K562 (cell line): ENCODE measurements at regions not wholly inside any gene's neighbourhood (a gene's known extent, or its start where the extent isn't known, plus 50 kb on each side); places are given as distances from the start of the nearest gene placed in this dataset.

Source experiments
- ATAC-seq: fragments of 200-7000 bp; cut with Tn5 transposase; 3 replicates; pipeline ENCODE4 v1.9.1; 2020; ENCODE audit warnings: moderate library complexity
- BruUV-seq: library from RNA; stranded (reverse); fragments of 400-500 nt; replicated peaks from 2 replicates; lab custom pipeline; 2021; lab: Mats Ljungman, UMichigan
- CTCF ChIA-PET: fragments of 300-600 bp; formaldehyde crosslinking; extraction: SDS; loops from one replicate; lab custom pipeline; 2021; ENCODE audit warnings: low intra/inter-chr PET ratio; lab: Yijun Ruan, JAX
- POLR2A ChIA-PET: fragments of 300-600, 350-650 bp; sonication (Branson Sonifier 250); formaldehyde crosslinking; extraction: SDS; loops from one replicate; lab custom pipeline; 2021; ENCODE audit warnings: antibody characterized with exemption, inconsistent platforms; lab: Yijun Ruan, JAX
- DNase-seq, 4 experiments: peaks; one replicate each; pipeline versions ENCODE4 v3.0.0 to v3.0.0-alpha.2; 2011 to 2018; ENCODE audit warnings: low spot score in 3 of 4, mixed read lengths in 3 of 4; ENCODE audit errors: extremely low read depth in 1 of 4
- FAIRE-seq: peaks from 2 replicates; lab custom pipeline; 2011; peaks lifted over from hg19 to GRCh38; lab: Jason Lieb, UNC
- H2AFZ ChIP-seq: 2 replicates; pipeline ENCODE4 v1.6.0; 2011; ENCODE audit warnings: low read depth, low read length, control low read depth, inconsistent platforms
- H3K27ac ChIP-seq: fragments of 200-600 bp; 3 replicates; pipeline ENCODE4 v1.8.0; 2011; ENCODE audit warnings: low read depth, mild to moderate bottlenecking, control low read depth, inconsistent platforms, low read length, moderate library complexity, mixed read lengths; ENCODE audit errors: extremely low read depth
- H3K27me3 ChIP-seq, 2 experiments: fragments of 300-600 bp in 1 of 2; 2 replicates in 1 of 2; 3 replicates in 1 of 2; pipeline versions ENCODE4 v1.6.0 to v1.8.0; 2011; ENCODE audit warnings: inconsistent platforms in 2 of 2, low read length in 2 of 2, mild to moderate bottlenecking in 1 of 2, mixed read lengths in 1 of 2, moderate library complexity in 1 of 2; ENCODE audit not compliant: control insufficient read depth in 2 of 2, insufficient read depth in 2 of 2
- H3K36me3 ChIP-seq: fragments of 300-600 bp; 3 replicates; pipeline ENCODE4 v1.8.0; 2011; ENCODE audit warnings: mild to moderate bottlenecking, low read length, inconsistent platforms; ENCODE audit not compliant: control insufficient read depth, insufficient read depth
- H3K4me1 ChIP-seq, 2 experiments: fragments of 200-600 bp in 1 of 2; replicated peaks in 1 of 2; 2 replicates in 1 of 2; 3 replicates in 1 of 2; pipeline versions ENCODE4 v1.5.1 to v1.8.0; 2011; ENCODE audit warnings: inconsistent platforms in 2 of 2, low read length in 2 of 2, mild to moderate bottlenecking in 1 of 2, mixed read lengths in 1 of 2, moderate library complexity in 1 of 2; ENCODE audit not compliant: control insufficient read depth in 2 of 2, insufficient read depth in 2 of 2
- H3K4me2 ChIP-seq: 2 replicates; pipeline ENCODE4 v1.6.1; 2011; ENCODE audit warnings: low read length, control low read depth, inconsistent platforms, mixed read lengths; ENCODE audit not compliant: insufficient read depth
- H3K4me3 ChIP-seq: fragments of 200-600 bp; sonication (generic), shearing (Covaris generic); 2 replicates; pipeline ENCODE4 v1.5.1; 2016; ENCODE audit warnings: control low read depth, inconsistent platforms
- H3K79me2 ChIP-seq: fragments of 200-600 bp; 3 replicates; pipeline ENCODE4 v1.8.0; 2011; ENCODE audit warnings: low read length, inconsistent platforms; ENCODE audit not compliant: control insufficient read depth, insufficient read depth
- H3K9ac ChIP-seq, 2 experiments: 2 replicates each; pipeline versions ENCODE4 v1.6.0 to v1.6.1; 2011; ENCODE audit warnings: low read depth in 2 of 2, low read length in 2 of 2, control low read depth in 1 of 2, inconsistent platforms in 1 of 2, mild to moderate bottlenecking in 1 of 2, mixed read lengths in 1 of 2; ENCODE audit not compliant: insufficient read depth in 1 of 2
- H3K9me1 ChIP-seq: one replicate; pipeline ENCODE4 v1.6.0; 2011; ENCODE audit warnings: inconsistent platforms, mild to moderate bottlenecking, low read length, moderate library complexity; ENCODE audit not compliant: control insufficient read depth, insufficient read depth
- H3K9me3 ChIP-seq: replicated peaks from 2 replicates; pipeline ENCODE4 v1.5.1; 2011; ENCODE audit warnings: low read depth, low read length, inconsistent platforms; ENCODE audit not compliant: control insufficient read depth, insufficient read depth
- H4K20me1 ChIP-seq: replicated peaks from 2 replicates; pipeline ENCODE4 v1.6.1; 2011; ENCODE audit warnings: low read length, inconsistent platforms, mixed read lengths; ENCODE audit not compliant: control insufficient read depth, insufficient read depth
- AFF4 ChIP-seq: sonication (generic); formaldehyde crosslinking; IDR thresholded peaks from 2 replicates; pipeline ENCODE4 v1.8.0; 2023; ENCODE audit warnings: mild to moderate bottlenecking, missing genetic modification reagents
- ARID1B ChIP-seq: fragments of 450-650 bp; IDR thresholded peaks from 2 replicates; pipeline ENCODE4 v1.6.1; 2016; ENCODE audit warnings: antibody characterized with exemption, mild to moderate bottlenecking, inconsistent platforms
- CBFA2T2 ChIP-seq: fragments of 450-650 bp; conservative IDR thresholded peaks from 2 replicates; pipeline ENCODE4 v1.6.1; 2017; ENCODE audit warnings: mild to moderate bottlenecking
- CBX2 ChIP-seq: fragments of 200-600 bp; sonication (generic); IDR thresholded peaks from one replicate; pipeline ENCODE4 v1.6.1; 2012; ENCODE audit warnings: mild to moderate bottlenecking, low read length, inconsistent platforms; ENCODE audit not compliant: insufficient read depth, poor library complexity, severe bottlenecking
- DLX4 ChIP-seq: fragments of 250-450 bp; sonication (Bioruptor Pico); IDR thresholded peaks from 2 replicates; pipeline ENCODE4 v1.6.1; 2021; ENCODE audit warnings: mild to moderate bottlenecking
- ETV6 ChIP-seq, 3 experiments: fragments of 150-350 bp in 1 of 3; sonication (generic) in 1 of 3; formaldehyde crosslinking in 1 of 3; IDR thresholded peaks; 2 replicates each; pipeline versions ENCODE4 v1.6.1 to v1.8.0; 2014 to 2022; ENCODE audit warnings: borderline replicate concordance in 2 of 3, low read depth in 2 of 3, antibody characterized with exemption in 1 of 3, low read length in 1 of 3, mild to moderate bottlenecking in 1 of 3, missing genetic modification reagents in 1 of 3
- HDAC1 ChIP-seq, 2 experiments: fragments of 450-650 bp; IDR thresholded peaks; 2 replicates each; pipeline ENCODE4 v1.6.1; 2016 to 2017; ENCODE audit warnings: inconsistent platforms in 1 of 2, mild to moderate bottlenecking in 1 of 2, moderate library complexity in 1 of 2
- KHSRP ChIP-seq: fragments of 450-650 bp; IDR thresholded peaks from 2 replicates; pipeline ENCODE4 v1.6.1; 2017
- NFE2 ChIP-seq: IDR thresholded peaks from 2 replicates; pipeline ENCODE4 v1.6.1; 2014; ENCODE audit warnings: antibody characterized with exemption, low read depth
- NFIC ChIP-seq: fragments of 450-650 bp; IDR thresholded peaks from 2 replicates; pipeline ENCODE4 v1.6.1; 2017; ENCODE audit warnings: mild to moderate bottlenecking, inconsistent platforms
- POLR2B ChIP-seq: fragments of 450-650 bp; IDR thresholded peaks from 2 replicates; pipeline ENCODE4 v1.6.1; 2018; ENCODE audit warnings: low read depth; ENCODE audit not compliant: partially characterized antibody
- RBM17 ChIP-seq: fragments of 200-400 bp; formaldehyde crosslinking; IDR thresholded peaks from 2 replicates; pipeline ENCODE4 v1.6.1; 2017; ENCODE audit warnings: low read depth, mild to moderate bottlenecking, low read length, borderline replicate concordance
- RFX7 ChIP-seq: fragments of 250-450 bp; sonication (Bioruptor Pico); IDR thresholded peaks from 2 replicates; pipeline ENCODE4 v1.5.1; 2021; ENCODE audit warnings: mild to moderate bottlenecking
- TCFL5 ChIP-seq: fragments of 250-450 bp; sonication (Bioruptor Pico); conservative IDR thresholded peaks from 2 replicates; pipeline ENCODE4 v1.6.1; 2021; ENCODE audit warnings: mild to moderate bottlenecking, moderate library complexity, matching md5 sums
- U2AF1 ChIP-seq: fragments of 200-400 bp; formaldehyde crosslinking; optimal IDR thresholded peaks from 2 replicates; pipeline ENCODE3; 2017; ENCODE audit warnings: mild to moderate bottlenecking, low read depth, low read length, moderate library complexity
- ZBTB12 ChIP-seq: fragments of 250-450 bp; sonication (Bioruptor Pico); IDR thresholded peaks from 2 replicates; pipeline ENCODE4 v1.4.0; 2020
- ZFP91 ChIP-seq: sonication (generic); formaldehyde crosslinking; IDR thresholded peaks from 2 replicates; pipeline ENCODE4 v1.8.0; 2022; ENCODE audit warnings: mild to moderate bottlenecking, missing genetic modification reagents
- ZNF239 ChIP-seq: fragments of 250-450 bp; sonication (Bioruptor Pico); IDR thresholded peaks from 2 replicates; pipeline ENCODE4 v1.4.0; 2020; ENCODE audit warnings: mild to moderate bottlenecking
- in situ Hi-C: fragments of 300-500 bp; cut with MboI; formaldehyde crosslinking; loops from 4 replicates; pipeline ENCODE4 v1.15.0; 2018; ENCODE audit warnings: inconsistent platforms, mixed read lengths
- intact Hi-C: fragments of 100-400 bp; cut with micrococcal nuclease; formaldehyde crosslinking; loops from 2 replicates; pipeline ENCODE4 v1.14.2; 2022

GRCh38 chr6:91982559-91982958 lies 1395.7 kb upstream of the MAP3K7 start:
- no peak for DNase-seq
- Histone ChIP-seq H3K9ac (no peak overlapping the region), H3K27ac (no peak overlapping the region), H3K4me1 (no peaks in the 10 kb centered on the region), H3K79me2 (no peaks in the 10 kb centered on the region), H3K4me2 (no peak overlapping the region), H4K20me1 (no peaks in the 10 kb centered on the region), H3K36me3 (no peaks in the 10 kb centered on the region), H3K4me3 (no peak overlapping the region), H2AFZ (no peak overlapping the region), H3K27me3 (no peaks in the 10 kb centered on the region), H3K9me3 (no peaks in the 10 kb centered on the region), H3K9me1 (no peaks in the 10 kb centered on the region)
- in situ Hi-C loops: no loop called here
- no peak for FAIRE-seq
- intact Hi-C loops: no loop called here
- POLR2A ChIA-PET: no interaction called here
- CTCF ChIA-PET: no interaction called here
- no peak for ATAC-seq
- BruUV-seq: no TSS peak
- TF ChIP-seq NFIC (no peak), NFE2 (no peak), TCFL5 (CRISPR knock-in tag) (no peak), POLR2B (no peak), HDAC1 (IDR thresholded peaks at IDR 0.05) (no peak), DLX4 (no peak), ETV6 (IDR thresholded peaks at IDR 0.05; ENCODE audit: borderline replicate concordance in 1 of 2, low read depth in 2 of 2, low read length in 1 of 2) (no peak), ETV6 (CRISPR knock-in tag; IDR thresholded peaks at IDR 0.05; ENCODE audit: borderline replicate concordance) (no peak), CBX2 (no peak), AFF4 (no peak), CBFA2T2 (no peak), ZFP91 (CRISPR knock-in tag) (no peak), KHSRP (no peak), ARID1B (no peak), ZNF239 (CRISPR knock-in tag) (no peak), U2AF1 (no peak), ZBTB12 (CRISPR knock-in tag) (no peak), RFX7 (CRISPR knock-in tag) (no peak), RBM17 (no peak)
